ENCODE measurements at regions not wholly inside any gene's neighbourhood (a gene's known extent, or its start where the extent isn't known, plus 50 kb on each side); places are given as distances from the start of the nearest gene placed in this dataset.

- Histone ChIP-seq H3K9me3 (peaks cover 0 to 19% of the 10 kb centered on the region in 2 donors), H3K4me1 (no peaks in the 10 kb centered on the region)
Observed at GRCh38 chr7:85781606-85782005, 594.8 kb upstream of the SEMA3D start.

GRCh38 chr7:85776691-85777345 lies 590.0 kb upstream of the SEMA3D start:
- H3K9me3 ChIP-seq = no peaks in the 10 kb centered on the region
- no peak overlapping the region for H3K4me3 ChIP-seq
- no peaks in the 10 kb centered on the region for H3K4me1 ChIP-seq
- H3K27ac ChIP-seq = no peak overlapping the region
- no peaks in the 10 kb centered on the region for H3K36me3 ChIP-seq
- no peak for DNase-seq (ENCODE audit: low spot score)
- no peaks in the 10 kb centered on the region for H3K27me3 ChIP-seq
- TF ChIP-seq, protein P1, sequence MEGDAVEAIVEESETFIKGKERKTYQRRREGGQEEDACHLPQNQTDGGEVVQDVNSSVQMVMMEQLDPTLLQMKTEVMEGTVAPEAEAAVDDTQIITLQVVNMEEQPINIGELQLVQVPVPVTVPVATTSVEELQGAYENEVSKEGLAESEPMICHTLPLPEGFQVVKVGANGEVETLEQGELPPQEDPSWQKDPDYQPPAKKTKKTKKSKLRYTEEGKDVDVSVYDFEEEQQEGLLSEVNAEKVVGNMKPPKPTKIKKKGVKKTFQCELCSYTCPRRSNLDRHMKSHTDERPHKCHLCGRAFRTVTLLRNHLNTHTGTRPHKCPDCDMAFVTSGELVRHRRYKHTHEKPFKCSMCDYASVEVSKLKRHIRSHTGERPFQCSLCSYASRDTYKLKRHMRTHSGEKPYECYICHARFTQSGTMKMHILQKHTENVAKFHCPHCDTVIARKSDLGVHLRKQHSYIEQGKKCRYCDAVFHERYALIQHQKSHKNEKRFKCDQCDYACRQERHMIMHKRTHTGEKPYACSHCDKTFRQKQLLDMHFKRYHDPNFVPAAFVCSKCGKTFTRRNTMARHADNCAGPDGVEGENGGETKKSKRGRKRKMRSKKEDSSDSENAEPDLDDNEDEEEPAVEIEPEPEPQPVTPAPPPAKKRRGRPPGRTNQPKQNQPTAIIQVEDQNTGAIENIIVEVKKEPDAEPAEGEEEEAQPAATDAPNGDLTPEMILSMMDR (IDR thresholded peaks at IDR 0.05) = no peak

More at GRCh38 chr7:85781606-85782005, 594.8 kb upstream of the SEMA3D start:
- TF ChIP-seq, protein P1 (IDR thresholded peaks at IDR 0.05) = no peak
- Histone ChIP-seq H3K4me3 (no peak overlapping the region), H3K27me3 (no peaks in the 10 kb centered on the region), H3K36me3 (no peaks in the 10 kb centered on the region), H3K27ac (no peak overlapping the region)
- DNase-seq (ENCODE audit: low spot score) = no peak

DNA sequence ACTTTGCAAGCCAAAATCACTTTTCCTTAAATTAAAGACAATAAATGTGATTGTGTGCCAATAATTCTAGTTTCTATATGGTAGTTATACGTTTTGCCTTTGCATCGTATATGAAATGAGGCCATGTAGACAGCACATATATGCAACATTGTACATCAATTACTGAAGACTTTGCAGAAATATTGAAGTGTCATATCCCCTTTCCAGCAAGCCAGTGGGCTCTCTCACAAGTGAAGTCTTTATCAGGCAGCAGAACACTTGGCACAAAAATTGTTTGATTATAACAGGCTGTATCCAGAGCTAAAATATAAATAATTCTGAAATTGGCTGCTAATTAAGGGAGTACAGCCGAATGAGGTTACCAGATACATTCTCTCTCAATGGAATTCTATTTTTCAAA lies 588.6 kb upstream of the SEMA3D start:
- DNase-seq (ENCODE audit: low spot score) = no peak
- Histone ChIP-seq H3K4me1 (no peaks in the 10 kb centered on the region), H3K4me3 (no peak overlapping the region), H3K27ac (no peak overlapping the region), H3K9me3 (no peaks in the 10 kb centered on the region), H3K27me3 (no peaks in the 10 kb centered on the region), H3K36me3 (no peaks in the 10 kb centered on the region)
- TF ChIP-seq, protein P1 (IDR thresholded peaks at IDR 0.05) = no peak

GRCh38 chr7:85774986-85775385 lies 588.1 kb upstream of the SEMA3D start:
- Histone ChIP-seq H3K9me3 (no peaks in the 10 kb centered on the region), H3K27me3 (no peaks in the 10 kb centered on the region), H3K36me3 (no peaks in the 10 kb centered on the region), H3K27ac (no peak overlapping the region), H3K4me3 (no peak overlapping the region), H3K4me1 (no peaks in the 10 kb centered on the region)
- TF ChIP-seq, protein P1 (IDR thresholded peaks at IDR 0.05) = no peak
- no peak for DNase-seq (ENCODE audit: low spot score)

GRCh38 chr7:85773116-85773728 lies 586.4 kb upstream of the SEMA3D start:
- Histone ChIP-seq H3K27ac (no peak overlapping the region), H3K9me3 (no peaks in the 10 kb centered on the region), H3K27me3 (no peaks in the 10 kb centered on the region), H3K4me3 (no peak overlapping the region), H3K36me3 (no peaks in the 10 kb centered on the region), H3K4me1 (no peaks in the 10 kb centered on the region)
- DNase-seq (ENCODE audit: low spot score) = no peak
- TF ChIP-seq, protein P1 (IDR thresholded peaks at IDR 0.05) = no peak
